HT-29 (cell line): ENCODE measurements at regions not wholly inside any gene's neighbourhood (a gene's known extent, or its start where the extent isn't known, plus 50 kb on each side); places are given as distances from the start of the nearest gene placed in this dataset.

Experiments used
- DNase-seq: peaks from one replicate; pipeline ENCODE4 v3.0.0-alpha.2; 2015; ENCODE audit warnings: low spot score

DNA sequence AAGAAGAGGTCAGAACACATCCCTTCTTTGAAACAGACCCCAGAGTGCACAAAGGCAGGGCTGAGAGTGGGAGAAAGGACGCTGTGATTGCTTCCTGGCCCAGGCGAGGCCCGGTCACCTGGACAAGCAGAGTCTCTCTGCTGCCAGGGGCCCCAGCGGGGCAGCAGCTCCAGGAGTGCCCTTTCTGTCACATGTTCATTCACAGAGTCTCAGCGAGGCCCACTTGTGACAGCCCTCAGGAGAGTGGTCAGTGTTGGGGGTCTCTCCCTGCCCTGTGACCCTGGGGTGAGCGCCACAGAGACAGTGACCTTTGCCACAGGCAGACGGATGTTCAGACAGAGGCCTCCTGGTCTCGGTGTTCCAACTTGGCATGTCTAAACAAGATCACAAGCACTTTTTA, 130.2 kb upstream of the IRX4 start:
- no peak for DNase-seq

DNA sequence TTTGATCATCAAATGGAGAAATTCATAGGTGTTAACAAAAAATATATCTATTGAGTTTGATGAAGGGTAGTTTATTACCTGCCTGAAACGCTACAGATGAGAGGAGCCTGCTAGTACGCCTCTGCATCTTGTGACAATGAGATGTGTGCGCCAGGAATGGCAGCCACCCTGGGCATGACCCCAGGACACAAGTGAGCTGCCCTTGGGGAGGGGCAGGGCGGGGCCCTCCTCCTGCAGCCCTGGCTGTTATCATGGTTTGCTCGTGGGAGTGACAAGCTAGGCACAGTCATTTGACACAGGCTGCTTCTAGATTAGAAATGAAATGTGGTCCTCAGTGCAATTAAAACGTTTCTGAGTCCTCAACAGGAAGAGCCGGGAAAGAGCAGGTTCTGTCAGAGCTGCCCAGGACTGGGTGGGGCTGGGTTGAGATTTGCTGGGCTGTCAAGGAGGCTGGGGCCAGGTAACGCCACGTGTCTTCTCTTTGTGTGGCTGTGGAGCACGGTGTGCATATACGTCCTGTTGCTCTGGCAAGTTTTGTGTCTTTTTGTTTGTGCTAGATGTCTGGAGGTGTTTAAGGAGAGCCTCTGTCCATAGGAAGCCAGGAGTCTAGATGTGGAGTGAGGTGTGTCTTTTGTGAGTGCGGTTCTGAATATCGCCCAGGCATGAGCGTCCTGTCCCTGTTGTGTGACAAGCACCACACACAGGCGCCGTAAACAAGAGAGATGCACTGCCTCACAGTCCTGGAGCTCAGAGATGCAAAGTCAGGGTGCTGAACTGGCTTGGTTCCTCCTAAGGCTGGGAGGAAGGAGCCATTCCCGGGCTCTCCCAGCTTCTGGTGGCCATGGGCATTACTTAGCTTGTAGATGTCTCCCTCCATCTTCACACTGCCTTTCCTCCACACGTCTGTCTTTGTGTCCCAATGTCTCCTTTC, 129.0 kb upstream of the IRX4 start:
- DNase-seq = no peak

DNA sequence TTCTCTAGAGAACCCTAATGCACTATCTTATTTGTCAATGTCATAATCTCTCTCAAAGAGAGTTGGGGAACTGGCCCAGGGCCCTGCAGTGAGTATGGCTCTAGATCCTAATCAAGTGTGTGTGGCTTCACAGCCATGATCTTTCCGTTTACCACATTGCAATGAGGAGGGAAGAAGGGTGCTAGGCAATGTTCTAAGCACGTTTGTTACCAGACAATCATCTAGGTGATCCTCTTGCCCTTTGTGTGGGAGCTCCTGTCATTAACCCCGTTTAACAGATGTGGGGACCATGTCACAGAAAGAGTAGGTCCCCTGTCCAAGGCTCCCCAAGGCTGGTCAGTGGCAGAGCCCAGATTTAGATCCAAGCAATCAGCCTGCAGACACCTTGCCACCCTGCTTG, 128.2 kb upstream of the IRX4 start:
- DNase-seq = no peak

DNA sequence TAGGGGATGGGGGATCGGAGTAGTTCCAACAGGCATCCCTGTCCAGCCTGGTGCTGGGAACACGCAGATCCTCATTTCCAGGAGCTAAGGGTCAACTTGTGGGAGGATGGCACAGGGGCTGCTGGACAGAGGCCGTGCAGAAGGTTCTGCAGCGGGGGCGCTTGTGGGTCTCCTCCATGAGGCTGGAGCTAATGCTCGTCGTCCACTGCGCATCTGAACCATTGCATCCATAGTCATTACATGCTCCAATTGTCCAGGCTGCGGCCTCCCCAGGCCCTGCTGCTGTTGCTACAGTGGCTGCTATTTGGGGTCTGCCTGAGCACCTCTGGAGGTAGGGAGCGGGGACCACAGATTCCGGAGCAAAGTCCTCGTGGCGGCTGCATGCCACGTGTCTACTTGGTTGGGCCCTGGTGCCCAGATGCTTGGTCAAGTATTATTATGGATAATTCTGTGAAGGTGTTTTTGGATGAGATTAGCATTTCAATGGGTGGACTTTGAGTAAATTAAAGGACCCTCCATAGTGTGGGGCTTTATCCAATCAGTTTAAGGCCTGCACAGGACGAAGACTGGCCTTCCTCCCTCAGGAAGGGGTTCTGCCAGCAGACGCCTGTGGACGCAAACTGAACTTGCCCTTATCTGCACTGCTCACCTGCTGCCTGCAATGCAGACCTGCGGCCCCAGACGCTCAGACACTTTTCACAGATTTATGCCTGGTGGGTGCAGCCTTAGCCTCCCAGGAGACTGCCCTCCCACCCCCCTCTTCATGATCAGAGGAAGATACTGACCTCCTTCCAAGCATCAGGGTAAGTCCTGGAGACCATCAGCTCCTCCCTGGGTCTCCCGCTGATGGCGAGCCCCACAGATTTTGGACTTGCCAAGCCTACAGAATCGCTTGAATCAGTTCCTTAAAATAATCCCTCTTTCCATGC, 127.5 kb upstream of the IRX4 start:
- no peak for DNase-seq

DNA sequence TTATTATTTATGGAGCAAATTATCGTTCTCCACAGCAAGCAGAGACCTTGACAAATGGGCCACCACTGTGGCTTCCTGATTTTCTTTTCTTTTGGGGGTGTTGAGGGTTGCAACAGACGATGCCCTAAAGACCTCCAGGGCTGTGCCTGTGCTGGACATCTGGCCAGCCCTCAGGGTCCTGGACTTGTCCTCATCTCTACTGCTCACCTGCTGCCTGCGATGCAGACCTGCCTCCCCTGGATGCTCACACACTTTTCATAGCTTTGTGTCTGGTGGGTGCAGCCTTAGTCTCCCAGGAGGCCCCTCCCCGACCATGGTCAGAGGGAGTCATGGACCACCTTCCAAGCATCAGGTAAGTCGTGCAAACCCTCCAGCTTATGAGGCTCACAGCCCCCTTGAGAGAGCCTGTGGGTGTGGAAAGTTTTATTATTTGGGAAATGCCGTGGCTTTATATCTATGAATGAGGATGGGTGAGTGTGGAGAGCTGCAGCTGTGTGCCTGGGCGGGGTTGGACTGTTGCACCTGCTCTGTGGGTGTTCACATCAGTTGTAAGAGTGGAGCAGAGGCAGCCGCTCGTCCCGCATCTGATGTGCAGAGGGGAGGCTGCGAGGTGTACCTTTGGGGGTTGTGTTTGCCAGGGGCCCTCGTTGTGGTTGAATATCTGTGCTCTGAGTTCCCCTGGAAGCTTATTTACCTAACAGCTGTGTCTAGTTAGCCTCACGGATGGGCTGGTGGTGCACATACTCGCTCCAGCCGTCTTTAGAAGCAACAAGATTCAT, 126.3 kb upstream of the IRX4 start:
- no peak for DNase-seq

DNA sequence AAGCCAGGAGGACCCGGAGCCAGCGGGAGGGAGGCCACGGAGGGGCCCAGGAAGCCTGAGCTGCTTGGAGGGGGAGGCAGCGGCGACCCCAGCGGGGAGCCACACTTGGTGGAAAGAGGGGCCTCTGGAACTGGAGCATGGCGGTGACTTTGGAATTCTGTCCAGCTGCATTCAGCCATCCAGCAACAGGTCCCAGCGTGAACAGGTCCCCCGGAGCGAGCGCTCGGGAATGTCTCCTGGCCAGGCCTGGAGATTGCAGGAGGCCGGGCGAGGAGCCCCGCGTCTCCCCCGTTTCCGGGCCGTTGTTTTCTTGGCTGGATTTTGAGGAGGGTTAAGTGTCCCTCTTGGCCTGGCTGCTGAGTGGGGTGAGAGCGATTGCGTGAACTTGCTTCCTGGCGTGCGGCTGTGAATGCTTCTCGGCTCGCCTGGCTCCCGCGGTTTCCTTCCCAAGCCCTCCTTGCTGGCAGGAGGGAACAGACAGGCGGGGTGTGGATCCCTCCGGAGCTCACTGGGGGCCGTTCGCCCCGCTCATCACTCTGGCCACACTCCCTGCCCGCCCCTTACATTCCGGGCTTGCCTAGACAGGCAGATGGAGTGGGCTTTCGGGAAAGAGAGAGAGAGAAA, 125.3 kb upstream of the IRX4 start:
- DNase-seq = no peak

DNA sequence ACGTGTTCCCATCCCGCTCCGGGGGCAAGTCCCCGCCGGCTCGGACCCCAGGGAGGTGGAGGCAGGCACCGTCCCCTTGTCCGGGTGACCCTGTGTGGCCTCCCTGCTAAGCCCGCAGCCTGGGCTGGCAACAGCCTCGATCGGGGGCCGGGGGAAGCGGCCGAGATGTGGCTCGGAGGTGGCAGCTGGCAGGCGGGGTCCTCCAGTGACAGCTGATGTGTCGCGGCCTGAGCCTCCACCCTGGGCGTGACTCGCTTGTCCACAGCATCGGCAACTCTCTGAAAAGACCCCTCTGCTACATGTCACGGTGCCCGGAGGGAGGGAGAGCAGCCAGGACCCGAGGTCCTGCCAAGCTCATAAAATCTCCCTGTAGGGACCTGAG, 124.8 kb upstream of the IRX4 start:
- no peak for DNase-seq

DNA sequence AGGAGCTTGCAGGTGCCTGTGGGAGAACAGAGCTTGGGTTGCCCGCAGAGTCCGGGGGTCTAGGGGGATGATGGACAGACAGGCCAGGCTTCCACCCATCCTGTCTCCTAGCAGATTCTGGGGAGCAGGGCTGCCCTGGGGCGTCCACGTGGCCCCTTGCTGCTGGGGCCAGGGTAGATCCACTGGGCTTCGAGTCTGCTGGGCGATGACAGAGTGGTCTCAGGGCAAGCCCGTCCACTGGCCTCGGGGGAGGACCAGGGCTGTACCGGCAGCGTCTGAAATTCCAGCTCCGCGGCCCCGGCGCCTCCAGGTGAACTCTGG, 124.2 kb upstream of the IRX4 start:
- no peak for DNase-seq

DNA sequence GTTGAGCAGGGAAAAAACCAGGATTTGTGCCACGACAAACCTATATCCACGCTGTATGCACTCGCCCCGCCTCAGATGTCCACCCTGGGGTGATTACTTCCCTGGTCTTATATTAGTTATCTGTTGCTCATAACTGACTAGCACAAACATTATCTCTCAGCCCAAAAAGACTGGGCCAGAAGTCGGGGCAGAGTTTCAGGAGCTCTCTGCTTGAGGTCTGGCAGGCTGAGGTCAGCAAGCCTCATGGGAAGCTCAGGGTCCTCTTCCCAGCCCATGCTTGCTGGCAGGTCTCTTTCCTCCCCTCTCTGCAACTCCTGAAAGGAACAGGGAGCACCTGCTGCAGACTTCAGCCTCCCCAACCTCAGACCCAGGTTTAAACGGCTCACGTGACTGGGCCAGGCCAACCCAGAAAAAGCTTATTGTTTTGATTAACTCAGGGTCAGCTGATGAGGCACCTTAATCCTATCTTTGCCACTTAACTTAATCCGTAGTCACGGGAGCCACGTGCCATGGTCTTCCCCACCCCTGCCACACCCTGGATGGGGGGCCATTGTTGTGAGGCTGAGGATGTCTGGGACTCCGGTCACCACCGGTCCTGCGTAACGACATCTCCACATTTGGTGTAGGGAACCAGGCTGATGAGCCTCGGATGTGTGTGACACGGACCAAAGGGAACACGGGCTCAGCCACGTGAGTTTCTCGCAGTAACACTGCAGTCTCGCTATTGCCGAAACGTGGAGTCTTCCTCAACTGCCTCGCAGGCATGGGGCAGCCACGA, 123.7 kb upstream of the IRX4 start:
- DNase-seq = no peak

DNA sequence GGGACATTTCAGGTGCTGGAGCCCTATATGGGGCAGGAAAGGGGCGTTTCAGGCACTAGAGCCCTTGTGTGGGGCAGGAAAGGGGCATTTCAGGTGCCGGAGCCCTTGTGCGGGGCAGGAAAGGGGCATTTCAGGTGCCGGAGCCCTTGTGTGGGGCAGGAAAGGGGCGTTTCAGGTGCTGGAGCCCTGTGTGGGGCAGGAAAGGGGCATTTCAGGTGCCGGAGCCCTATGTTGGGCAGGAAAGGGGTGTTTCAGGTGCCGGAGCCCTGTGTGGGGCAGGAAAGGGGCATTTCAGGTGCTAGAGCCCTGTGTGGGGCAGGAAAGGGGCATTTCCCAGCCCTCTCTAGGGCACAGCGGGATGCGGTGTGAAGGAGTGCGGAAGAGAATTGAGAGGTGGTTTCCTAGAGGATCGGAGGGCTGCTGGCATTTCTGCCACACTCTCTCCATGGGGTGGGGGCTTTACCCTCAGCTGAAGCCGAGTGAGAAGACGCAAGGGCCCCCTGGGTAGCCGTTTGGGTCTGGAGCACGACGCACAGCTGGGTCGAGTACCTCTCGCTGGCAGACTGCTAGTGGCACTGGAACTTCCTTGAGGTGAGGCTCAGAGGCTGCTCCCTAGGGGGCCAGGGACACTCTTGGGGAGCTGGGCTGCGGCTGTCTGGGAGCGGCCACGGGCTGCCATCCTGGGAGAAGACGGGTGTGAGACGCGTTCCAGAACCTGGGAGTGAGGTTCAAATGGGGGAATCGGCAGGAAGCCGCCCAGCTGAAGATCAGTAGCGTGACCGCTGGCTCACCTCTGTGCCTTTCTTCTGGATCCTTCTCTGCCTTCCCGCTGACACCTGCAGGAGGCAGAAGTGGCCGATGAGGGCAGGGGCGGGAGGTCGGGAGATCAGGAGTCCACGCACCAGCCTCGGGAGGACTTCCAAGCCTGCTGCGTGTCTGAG, 122.6 kb upstream of the IRX4 start:
- DNase-seq = no peak

DNA sequence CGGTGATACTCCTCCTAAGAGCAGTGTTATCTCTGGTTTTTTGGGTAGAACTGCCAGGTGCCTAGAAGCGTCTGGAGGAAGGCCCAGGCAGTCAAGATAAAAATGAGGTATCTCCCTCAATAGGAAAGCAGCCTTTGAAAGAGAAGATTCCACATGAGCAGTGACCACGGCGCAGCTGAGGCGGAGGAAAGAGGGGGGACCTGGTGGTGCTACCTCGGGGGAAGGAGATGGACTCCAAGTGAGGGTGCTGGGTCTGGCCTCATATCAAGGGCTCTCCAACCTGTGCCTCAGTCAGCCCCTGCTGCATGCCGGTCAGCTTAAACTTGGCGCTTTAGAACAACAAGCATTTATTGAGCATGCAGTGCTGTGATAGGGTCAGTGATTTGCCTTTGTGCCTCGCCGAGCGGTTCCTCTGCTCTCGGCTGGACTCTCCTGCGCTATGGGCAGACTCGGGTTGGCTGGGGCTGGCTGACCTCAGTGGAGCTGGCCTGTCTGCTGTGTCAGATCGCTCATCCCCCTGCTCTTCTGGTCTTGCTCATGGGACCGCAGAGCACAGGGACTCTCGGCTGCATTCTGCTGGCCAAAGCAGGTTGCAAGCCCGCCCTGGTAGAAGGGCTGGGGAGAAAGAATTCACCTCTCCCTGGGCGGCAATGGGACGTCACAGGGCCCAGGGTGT, 121.1 kb upstream of the IRX4 start:
- DNase-seq = no peak

DNA sequence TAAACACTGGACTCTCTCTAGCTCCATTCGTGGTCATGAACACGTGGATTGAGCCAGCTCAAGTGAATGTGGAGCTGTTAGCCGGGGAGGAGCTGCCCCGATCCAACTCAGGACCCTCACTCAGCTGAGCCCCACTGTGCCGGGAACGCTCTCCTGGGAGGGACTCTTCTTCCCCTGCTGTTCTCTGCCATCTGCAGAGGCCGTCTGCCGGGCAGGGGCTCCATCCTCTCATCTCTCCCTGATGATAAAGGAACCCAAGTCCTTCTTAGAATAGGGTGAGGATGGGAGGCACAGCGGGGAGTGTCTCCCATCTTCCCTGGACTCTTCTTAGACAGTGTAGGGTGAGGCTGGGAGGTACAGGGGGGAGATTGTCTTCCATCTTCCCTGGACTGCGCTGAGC, 120.5 kb upstream of the IRX4 start:
- no peak for DNase-seq

DNA sequence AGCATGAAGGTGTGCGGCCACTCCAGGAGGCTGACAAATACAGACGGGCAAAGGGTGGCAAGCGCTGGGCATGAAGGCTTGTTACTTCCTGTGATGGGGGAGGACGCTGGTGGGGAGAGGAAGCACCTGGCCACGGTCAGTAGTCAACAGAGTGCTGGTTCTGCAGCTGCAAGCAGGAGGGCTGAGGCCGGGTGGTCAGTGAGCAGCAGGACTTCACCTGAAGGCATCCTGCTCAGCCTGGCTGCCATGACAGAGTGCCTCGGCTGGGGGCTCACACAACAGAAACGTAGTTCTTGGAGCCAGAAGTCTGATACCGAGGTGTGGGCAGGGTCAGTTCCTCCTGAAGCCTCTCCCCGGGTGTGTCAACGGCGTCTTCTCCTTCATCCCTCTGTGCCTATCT, 118.6 kb upstream of the IRX4 start:
- DNase-seq = no peak

DNA sequence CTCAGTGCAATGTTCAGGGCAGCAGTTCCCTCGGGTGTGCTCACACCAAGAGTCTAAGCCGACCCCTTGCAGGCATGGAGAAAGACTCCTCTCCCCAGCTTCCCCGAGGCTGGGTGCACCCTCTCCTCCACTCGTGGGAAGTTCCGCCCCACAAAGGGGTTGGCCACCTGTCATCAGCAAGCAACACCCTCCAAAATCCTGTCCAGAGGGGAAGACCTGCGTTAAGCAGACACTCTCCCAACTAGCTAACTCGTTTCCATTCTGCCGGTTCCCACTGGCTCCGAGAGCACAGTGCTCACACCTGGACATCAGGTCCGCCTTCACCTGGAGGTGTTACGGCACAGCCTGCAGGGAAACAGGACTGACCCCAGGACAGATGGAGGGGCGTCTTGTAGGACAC, 117.9 kb upstream of the IRX4 start:
- no peak for DNase-seq

DNA sequence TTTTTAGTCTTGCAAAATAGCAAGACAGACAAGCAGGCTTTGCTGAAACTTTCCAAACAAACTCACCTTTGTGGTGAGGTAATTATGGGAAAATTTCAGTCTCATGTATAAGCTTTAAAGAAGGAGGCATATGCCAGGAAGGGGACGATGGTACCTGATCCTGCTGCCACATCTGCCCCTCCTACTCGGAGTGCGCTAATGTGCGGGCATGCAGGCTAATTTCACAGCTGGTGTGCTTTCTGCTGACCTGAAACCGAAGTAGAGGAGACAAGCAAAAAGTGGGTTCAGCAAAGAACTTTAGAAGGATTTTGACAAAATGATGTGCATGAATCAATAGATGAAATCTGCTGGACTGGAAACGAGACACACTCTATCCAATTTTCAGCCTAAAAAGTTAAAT, 117.1 kb upstream of the IRX4 start:
- DNase-seq = no peak

DNA sequence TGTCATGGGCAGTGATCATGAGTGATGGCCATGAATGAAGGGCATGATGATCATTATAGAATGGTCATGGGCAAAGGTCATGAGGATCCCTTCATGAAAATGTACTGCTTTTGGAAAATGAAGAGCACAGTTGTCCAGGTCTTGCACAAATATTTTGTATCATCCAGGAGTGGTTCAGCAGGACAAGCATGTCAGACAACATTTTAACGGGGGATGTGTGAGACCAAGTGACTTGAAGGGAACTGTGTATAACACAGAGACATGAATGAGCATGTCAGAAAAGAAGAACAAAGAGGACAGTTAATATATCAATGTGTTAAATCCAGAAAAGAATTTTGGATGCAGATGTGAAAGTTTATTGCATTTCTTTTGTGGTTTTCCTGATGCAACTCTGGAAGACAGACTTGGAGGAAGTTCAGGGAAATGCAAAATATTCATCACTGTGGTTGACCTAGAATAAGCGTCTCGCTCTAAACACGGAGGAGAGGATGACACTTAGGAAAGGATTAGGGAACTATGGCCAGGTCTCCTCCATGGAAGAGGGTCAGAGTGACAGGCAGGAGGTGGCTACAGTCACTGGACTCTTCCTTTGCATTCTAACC, 116.1 kb upstream of the IRX4 start:
- no peak for DNase-seq

DNA sequence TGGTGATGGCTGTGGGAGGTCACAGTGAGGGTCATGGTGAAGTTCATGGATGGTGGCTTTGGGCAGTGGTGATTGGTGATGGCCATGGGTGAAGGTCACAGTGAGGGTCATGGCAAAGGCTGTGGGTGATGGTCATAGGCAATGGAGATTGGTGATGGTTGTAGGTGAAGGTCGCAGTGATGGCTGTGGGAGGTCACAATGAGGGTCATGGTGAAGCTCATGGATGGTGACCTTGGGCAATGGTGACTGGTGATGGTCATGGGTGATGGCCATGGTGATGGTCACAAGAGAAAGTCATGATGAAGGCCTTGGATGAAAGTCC, 115.6 kb upstream of the IRX4 start:
- DNase-seq = no peak

DNA sequence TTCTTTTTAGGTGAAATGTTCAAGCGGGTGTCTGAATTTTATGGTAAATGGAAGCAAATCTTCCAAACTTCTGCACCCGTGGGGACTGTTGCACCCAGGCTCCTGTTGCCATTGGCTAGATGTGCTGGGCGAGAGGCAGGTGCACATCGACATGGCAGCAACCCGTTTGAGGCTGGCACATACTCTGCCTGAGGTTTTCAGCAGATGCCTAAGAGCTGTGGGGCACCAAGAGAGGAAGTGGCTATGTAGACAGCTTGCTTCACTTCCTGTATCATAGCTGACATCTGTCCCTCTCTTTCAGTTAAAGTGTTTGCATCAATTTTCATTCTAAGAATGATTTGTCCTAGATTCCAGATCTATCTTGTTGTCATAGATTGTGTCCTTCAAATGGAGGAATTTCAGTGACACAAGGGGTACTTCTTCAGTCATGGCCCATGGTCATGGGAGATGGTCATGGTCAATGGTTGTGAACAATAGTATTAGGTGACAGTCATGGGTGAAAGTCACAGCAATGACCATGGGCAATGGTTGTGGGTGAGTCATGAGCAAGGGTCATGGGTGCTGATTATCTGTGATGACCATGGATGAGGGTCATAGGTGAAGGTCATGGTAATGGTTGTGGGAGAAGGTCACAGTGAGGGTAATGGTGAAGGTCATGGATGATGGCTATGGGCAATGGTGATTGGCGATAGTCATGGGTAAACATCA, 115.1 kb upstream of the IRX4 start:
- DNase-seq = no peak
